Stimulated activated CD8-positive, alpha-beta memory T cell treated with anti-CD3 and anti-CD28 coated beads, Interleukin-12 subunit alpha, Interleukin-12 subunit beta, amount 100 ng/mL, for 24 hours (primary cell): ENCODE measurements at regions not wholly inside any gene's neighbourhood (a gene's known extent, or its start where the extent isn't known, plus 50 kb on each side); places are given as distances from the start of the nearest gene placed in this dataset.
"Not testable (repeated sequence)": the region's sequence is repeated elsewhere in the genome, so short reads cannot be mapped to it uniquely, and the experiment has no call there.

Experiments
- DNase-seq: peaks from one replicate; pipeline ENCODE4 v3.0.0-alpha.2; 2020; ENCODE audit errors: extremely low read depth

DNA sequence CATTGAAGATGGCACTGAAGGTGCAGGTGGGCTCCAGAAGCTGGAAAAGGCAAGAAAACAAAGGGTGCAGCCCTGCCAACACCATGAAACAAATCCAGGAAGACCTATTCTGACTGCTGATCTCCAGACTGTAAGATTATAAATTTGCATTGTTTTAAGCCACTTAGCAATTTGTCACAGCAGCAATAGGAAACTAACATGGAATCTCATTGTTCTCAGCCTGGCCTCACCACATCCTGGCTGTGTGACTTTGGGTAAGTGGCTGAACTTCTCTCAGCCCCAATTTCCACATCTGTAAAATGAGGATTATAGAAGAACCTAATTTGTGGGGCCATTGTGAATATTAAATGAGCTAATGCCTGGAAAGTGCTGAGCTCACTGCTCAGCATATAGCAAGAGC is 160.4 kb upstream of the MAFB start:
- no peak for DNase-seq

GRCh38 chr20:40851051-40851450 is 162.0 kb upstream of the MAFB start:
- DNase-seq = no peak

DNA sequence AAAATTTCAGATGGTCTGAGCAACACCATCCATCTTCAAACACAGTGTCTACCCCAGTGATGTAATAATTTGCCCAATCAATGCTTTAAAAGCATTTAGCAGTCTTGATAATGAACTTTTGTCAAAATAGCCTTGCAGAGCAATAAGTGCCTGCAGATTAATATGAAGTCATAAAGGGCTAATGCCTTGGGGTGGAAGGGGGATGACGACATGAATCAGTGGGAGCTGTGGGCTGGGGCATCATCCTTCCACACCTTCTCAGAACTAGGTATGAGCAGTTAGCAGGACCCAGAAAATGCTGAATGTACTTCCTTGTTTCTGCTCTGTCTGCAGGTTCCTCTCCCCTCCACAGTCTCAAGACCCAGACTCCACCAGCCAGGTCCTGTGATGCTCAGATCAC is 166.2 kb upstream of the MAFB start:
- DNase-seq = no peak

DNA sequence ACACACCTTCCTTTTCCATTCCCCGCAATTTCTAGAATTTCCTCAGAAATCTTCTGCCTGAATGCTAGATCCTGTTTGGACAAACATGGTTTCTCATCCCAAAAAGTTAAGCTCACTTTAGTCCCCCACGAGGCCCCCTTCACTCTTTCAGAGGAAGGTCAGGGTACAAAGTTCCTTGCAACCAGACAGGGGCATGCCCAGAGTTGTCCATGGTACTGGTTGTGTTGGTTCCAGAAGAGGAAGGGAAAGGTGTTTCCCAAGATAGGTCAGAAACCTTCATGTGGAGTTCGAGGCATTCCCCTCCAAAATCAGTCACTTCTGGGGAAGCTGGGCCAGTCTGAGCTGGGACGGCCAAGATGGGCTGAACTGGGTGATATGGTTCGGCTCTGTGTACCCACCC is 167.6 kb upstream of the MAFB start:
- no peak for DNase-seq

- no peak for DNase-seq
Observed at GRCh38 chr20:40860487-40860902, 168.1 kb upstream of the TOP1 start.

- no peak for DNase-seq
Observed at GRCh38 chr20:40861427-40862008, 167.1 kb upstream of the TOP1 start.

DNA sequence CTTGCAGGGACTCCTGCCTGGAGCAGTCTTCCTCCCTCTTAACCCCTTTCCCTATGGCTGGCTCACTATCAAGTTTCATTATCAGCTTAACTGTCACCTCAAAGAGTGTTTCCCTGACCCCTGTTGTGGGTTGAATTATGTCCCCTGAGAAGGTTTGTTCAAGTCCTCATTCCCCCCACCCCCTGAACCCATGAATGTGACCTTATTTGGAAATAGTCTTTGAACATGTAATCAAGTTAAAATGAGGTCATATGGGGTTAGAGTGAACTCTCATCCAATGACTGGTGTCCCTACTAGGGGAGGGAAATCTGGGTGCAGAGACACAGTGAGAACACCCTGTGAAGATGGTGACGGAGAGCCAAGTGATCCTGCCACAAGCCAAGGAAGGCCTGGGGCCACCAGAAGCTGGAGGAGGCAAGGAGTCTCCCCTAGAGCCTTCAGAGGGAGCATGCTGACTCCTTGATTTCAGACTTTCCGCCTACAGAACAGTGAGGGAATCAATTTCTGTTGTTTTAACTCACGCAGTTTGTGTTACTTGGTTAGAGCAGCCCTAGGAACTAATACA is 165.2 kb upstream of the TOP1 start:
- DNase-seq = no peak

DNA sequence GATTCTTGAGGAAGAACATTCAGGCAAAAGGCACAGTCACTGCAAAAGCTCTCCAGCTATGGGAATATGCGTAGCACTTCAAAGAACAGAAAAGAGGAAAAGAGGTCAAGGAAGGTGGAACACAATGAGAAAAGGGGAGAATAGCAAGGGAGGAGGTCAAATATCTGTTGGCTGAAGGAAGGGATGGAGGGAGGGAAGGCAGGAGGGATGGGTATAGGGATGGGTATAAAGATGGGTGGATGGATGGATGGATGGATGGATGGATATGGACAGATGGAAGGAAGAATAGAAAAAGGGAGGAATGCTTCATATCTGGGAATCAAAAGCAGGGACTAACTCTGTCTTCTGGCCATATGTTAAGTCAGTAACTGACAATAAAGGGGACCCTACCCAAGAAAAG is 164.2 kb upstream of the TOP1 start:
- no peak for DNase-seq

- no peak for DNase-seq
Observed at GRCh38 chr20:40865095-40865494, 163.5 kb upstream of the TOP1 start.

- no peak for DNase-seq
Observed at GRCh38 chr20:40866056-40866455, 162.6 kb upstream of the TOP1 start.

- DNase-seq = no peak
Observed at GRCh38 chr20:40868551-40869217, 159.9 kb upstream of the TOP1 start.

GRCh38 chr20:40869218-40870147 is 159.1 kb upstream of the TOP1 start:
- DNase-seq = no peak

GRCh38 chr20:40875116-40876085 is 153.2 kb upstream of the TOP1 start:
- no peak for DNase-seq

- DNase-seq = not testable (repeated sequence)
Observed at GRCh38 chr20:40878099-40878498, 150.5 kb upstream of the TOP1 start.

DNA sequence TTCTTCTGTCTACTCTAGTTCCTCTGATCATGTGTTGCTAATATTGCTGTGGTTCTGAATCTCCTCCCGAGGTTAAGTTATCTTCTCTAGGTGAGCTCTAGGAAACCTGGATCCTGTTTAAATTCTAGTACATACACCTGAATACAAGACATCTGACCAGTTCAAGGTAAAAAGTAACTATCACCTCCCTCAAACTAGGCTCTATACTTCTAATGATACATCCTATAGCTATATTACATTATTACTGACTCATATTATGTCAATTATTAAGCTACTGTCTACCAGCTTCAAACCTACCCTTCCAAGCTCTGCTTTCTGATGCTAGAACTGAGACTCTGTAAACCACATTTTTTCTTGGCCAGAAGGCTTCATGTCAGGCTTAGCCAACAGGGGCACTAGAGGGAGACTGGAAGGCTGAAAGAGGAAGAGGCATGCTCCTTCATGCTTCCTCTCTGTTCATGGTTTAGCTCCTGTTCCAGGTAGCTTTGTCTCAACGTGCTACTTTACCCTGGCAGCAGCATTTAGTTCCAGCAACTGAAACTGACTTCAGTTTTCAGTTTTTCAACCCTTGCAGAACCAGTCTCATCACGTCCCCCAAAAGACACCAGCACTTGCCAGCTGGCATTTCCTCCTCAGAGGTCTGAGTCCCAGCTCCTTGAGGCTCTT is 148.4 kb upstream of the TOP1 start:
- DNase-seq = no peak

- no peak for DNase-seq
Observed at GRCh38 chr20:40880729-40881109, 147.9 kb upstream of the TOP1 start.

DNA sequence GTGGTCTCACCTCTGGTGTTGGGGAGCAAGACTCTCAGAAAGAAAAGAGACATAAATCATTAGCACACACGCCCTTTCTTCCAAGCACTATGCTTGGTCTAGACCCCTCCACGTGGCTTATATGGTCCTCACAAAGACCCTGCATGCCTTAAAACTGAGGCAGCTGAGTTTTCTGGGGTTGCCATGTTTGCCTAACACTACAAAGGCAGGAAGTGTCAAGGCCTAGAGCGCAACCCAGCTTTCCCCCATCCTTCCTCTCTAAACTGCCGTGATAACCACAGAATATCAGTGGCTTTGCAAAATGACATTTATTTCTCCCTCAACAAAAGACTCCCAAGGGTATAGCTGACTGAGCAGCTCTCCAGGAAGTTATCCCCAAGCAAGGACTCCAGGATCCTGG is 146.5 kb upstream of the TOP1 start:
- DNase-seq = no peak

GRCh38 chr20:40883097-40883496 is 145.5 kb upstream of the TOP1 start:
- no peak for DNase-seq

DNA sequence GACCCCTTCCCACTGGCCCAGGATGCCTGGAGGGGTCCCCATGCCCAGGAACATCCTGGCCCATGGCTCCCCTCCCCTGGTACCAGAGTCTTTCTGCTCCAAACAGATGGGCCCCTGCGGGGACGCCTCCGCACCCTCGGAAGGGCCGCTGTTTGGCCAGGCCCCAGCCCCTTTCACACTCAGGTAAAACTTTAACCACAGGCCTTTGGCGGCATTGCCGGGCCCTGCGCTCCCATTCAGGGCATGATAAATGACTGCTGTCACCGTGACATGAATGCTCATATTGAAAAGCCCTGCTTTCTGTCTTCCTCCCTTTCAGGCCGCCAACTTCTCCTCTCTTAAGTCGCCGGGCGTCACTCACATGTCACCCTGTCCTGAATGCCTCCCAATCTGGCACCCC is 141.5 kb upstream of the TOP1 start:
- DNase-seq = no peak

DNA sequence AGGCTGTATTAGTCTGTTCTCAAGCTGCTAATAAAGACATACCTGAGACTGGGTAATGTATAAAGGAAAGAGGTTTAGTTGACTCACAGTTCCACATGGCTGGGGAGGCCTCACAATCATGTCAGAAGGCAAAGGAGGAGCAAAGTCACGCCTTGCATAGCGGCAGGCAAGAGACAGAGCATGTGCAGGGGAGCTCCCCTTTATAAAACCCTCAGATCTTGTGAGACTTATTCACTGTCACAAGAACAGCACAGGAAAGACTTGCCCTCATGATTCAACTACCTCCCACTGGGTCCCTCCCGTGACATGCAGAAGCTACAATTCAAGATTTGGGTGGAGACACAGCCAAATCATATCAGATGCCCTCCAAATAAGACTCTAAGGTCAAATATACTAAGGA is 139.4 kb upstream of the TOP1 start:
- not testable (repeated sequence) for DNase-seq

GRCh38 chr20:40890181-40890580 is 138.4 kb upstream of the TOP1 start:
- no peak for DNase-seq
